GM19239 (cell line): ENCODE measurements at regions not wholly inside any gene's neighbourhood (a gene's known extent, or its start where the extent isn't known, plus 50 kb on each side); places are given as distances from the start of the nearest gene placed in this dataset.
"Not testable (repeated sequence)": the region's sequence is repeated elsewhere in the genome, so short reads cannot be mapped to it uniquely, and the experiment has no call there.

ENCODE experiments used
- DNase-seq: peaks from one replicate; pipeline ENCODE4 v3.0.0; 2011; ENCODE audit warnings: low spot score; ENCODE audit not compliant: insufficient read length
- FAIRE-seq: peaks from 2 replicates; lab custom pipeline; 2011; peaks lifted over from hg19 to GRCh38; lab: Jason Lieb, UNC

- peak; percentile 95 for FAIRE-seq
- peak; percentile 62 for DNase-seq
Observed at GRCh38 chr9:33623658-33624586, 99.9 kb downstream of the ANKRD18B start.

- not testable (repeated sequence) for FAIRE-seq, DNase-seq
Observed at GRCh38 chr9:33628318-33628717, 104.3 kb downstream of the ANKRD18B start.

- FAIRE-seq (no peak), DNase-seq (no peak)
Observed at GRCh38 chr9:33628865-33629410, 104.9 kb downstream of the ANKRD18B start.

- FAIRE-seq, result no peak
Observed at GRCh38 chr9:33633636-33634035, 109.6 kb downstream of the ANKRD18B start.

GRCh38 chr9:33637881-33638280 lies 113.8 kb downstream of the ANKRD18B start:
- FAIRE-seq (no peak), DNase-seq (no peak)

More at GRCh38 chr9:33633636-33634035, 109.6 kb downstream of the ANKRD18B start:
- no peak for DNase-seq

- FAIRE-seq (no peak), DNase-seq (no peak)
Observed at GRCh38 chr9:33638391-33638915, 114.4 kb downstream of the ANKRD18B start.

GRCh38 chr9:33645706-33646105 lies 121.7 kb downstream of the ANKRD18B start:
- DNase-seq (no peak), FAIRE-seq (no peak)

GRCh38 chr9:33649463-33649862 lies 125.4 kb downstream of the ANKRD18B start:
- no peak for FAIRE-seq
- no peak for DNase-seq

- FAIRE-seq, result no peak
- DNase-seq, result no peak
Observed at GRCh38 chr9:33651125-33651524, 127.1 kb downstream of the ANKRD18B start.

- FAIRE-seq (no peak), DNase-seq (no peak)
Observed at GRCh38 chr9:33659921-33660320, 135.4 kb upstream of the PRSS3 start.

GRCh38 chr9:33660772-33661171 lies 134.6 kb upstream of the PRSS3 start:
- FAIRE-seq (no peak), DNase-seq (no peak)

- no peak for DNase-seq
Observed at GRCh38 chr9:33661176-33661575, 134.2 kb upstream of the PRSS3 start.

GRCh38 chr9:33662871-33663270 lies 132.5 kb upstream of the PRSS3 start:
- no peak for FAIRE-seq
- no peak for DNase-seq

More at GRCh38 chr9:33661176-33661575, 134.2 kb upstream of the PRSS3 start:
- no peak for FAIRE-seq

GRCh38 chr9:33676194-33676745 lies 119.1 kb upstream of the PRSS3 start:
- DNase-seq, result not testable (repeated sequence)
- peak; percentile 55 for FAIRE-seq

- DNase-seq (peak; percentile 12), FAIRE-seq (no peak)
Observed at GRCh38 chr9:33676746-33677505, 118.4 kb upstream of the PRSS3 start.

GRCh38 chr9:33677506-33677809 lies 117.9 kb upstream of the PRSS3 start:
- DNase-seq (no peak), FAIRE-seq (no peak)

- no peak for FAIRE-seq
- DNase-seq, result no peak
Observed at GRCh38 chr9:33677961-33678360, 117.4 kb upstream of the PRSS3 start.

- no peak for DNase-seq
- FAIRE-seq, result no peak
Observed at GRCh38 chr9:33682551-33682950, 112.8 kb upstream of the PRSS3 start.

GRCh38 chr9:33684831-33685230 lies 110.5 kb upstream of the PRSS3 start:
- DNase-seq (no peak), FAIRE-seq (no peak)

GRCh38 chr9:33686942-33687341 lies 108.4 kb upstream of the PRSS3 start:
- DNase-seq (no peak), FAIRE-seq (no peak)
